Upper lobe of right lung (tissue), 1 donor: ENCODE measurements at regions not wholly inside any gene's neighbourhood (a gene's known extent, or its start where the extent isn't known, plus 50 kb on each side); places are given as distances from the start of the nearest gene placed in this dataset.

Source experiments
- ATAC-seq: fragments of 200-7000 bp; cut with Tn5 transposase; one replicate; pipeline ENCODE4 v1.9.1; 2020; ENCODE audit warnings: mild to moderate bottlenecking, moderate library complexity
- DNase-seq: peaks from one replicate; pipeline ENCODE4 v3.0.0-alpha.2; 2020
- H3K27ac ChIP-seq: fragments of 200-600 bp; one replicate; pipeline ENCODE4 v1.8.0; 2022
- H3K27me3 ChIP-seq: fragments of 200-600 bp; one replicate; pipeline ENCODE4 v1.8.0; 2022; ENCODE audit warnings: mild to moderate bottlenecking
- H3K36me3 ChIP-seq: fragments of 200-600 bp; one replicate; pipeline ENCODE4 v1.8.0; 2022
- H3K4me1 ChIP-seq: fragments of 200-600 bp; one replicate; pipeline ENCODE4 v1.8.0; 2022
- H3K4me3 ChIP-seq: fragments of 200-600 bp; one replicate; pipeline ENCODE4 v1.8.0; 2022; ENCODE audit warnings: mild to moderate bottlenecking
- H3K9me3 ChIP-seq: fragments of 200-600 bp; one replicate; pipeline ENCODE4 v1.8.0; 2022
- CTCF ChIP-seq: fragments of 200-600 bp; IDR thresholded peaks from one replicate; pipeline ENCODE4 v1.8.0; 2022; ENCODE audit warnings: antibody characterized with exemption
- intact Hi-C: fragments of 100-400 bp; cut with DNase I; formaldehyde crosslinking; loops from one replicate; pipeline ENCODE4 v1.11.0; 2022
- donor health status: DM: no; HTN: yes; CAD: no; lungs with severe emphysema.

- Histone ChIP-seq H3K27ac (no peak overlapping the region), H3K9me3 (no peaks in the 10 kb centered on the region), H3K4me3 (no peak overlapping the region), H3K36me3 (no peaks in the 10 kb centered on the region), H3K27me3 (peaks cover 4% of the 10 kb centered on the region), H3K4me1 (no peaks in the 10 kb centered on the region)
- no peak for DNase-seq
- intact Hi-C loops: no loop called here
- ATAC-seq: no peak
- TF ChIP-seq CTCF: no peak
Observed at GRCh38 chr14:59075506-59075905, 113.0 kb upstream of the DAAM1 start.

- DNase-seq: no peak
- no peak for ATAC-seq
- no peak for TF ChIP-seq CTCF
- no peak overlapping the region for H3K4me3 ChIP-seq
- no peaks in the 10 kb centered on the region for H3K9me3 ChIP-seq
- no peak overlapping the region for H3K27ac ChIP-seq
- H3K4me1 ChIP-seq: no peaks in the 10 kb centered on the region
- H3K36me3 ChIP-seq: no peaks in the 10 kb centered on the region
- intact Hi-C loops: no loop called here
- H3K27me3 ChIP-seq: no peaks in the 10 kb centered on the region
Observed at GRCh38 chr14:59081720-59082119, 106.7 kb upstream of the DAAM1 start.

- Histone ChIP-seq H3K4me3 (no peak overlapping the region), H3K27ac (no peak overlapping the region), H3K9me3 (no peaks in the 10 kb centered on the region), H3K27me3 (no peaks in the 10 kb centered on the region), H3K36me3 (no peaks in the 10 kb centered on the region), H3K4me1 (no peaks in the 10 kb centered on the region)
- DNase-seq (no peak), ATAC-seq (no peak)
- no peak for TF ChIP-seq CTCF
- intact Hi-C loops: no loop called here
Observed at GRCh38 chr14:59085207-59085739, 103.2 kb upstream of the DAAM1 start.

- Histone ChIP-seq H3K9me3 (no peaks in the 10 kb centered on the region), H3K27ac (no peak overlapping the region), H3K36me3 (no peaks in the 10 kb centered on the region), H3K4me3 (no peak overlapping the region), H3K27me3 (no peaks in the 10 kb centered on the region), H3K4me1 (no peaks in the 10 kb centered on the region)
- DNase-seq (no peak), ATAC-seq (no peak)
- no peak for TF ChIP-seq CTCF
- intact Hi-C loops: no loop called here
Observed at GRCh38 chr14:59086241-59086882, 102.1 kb upstream of the DAAM1 start.

- DNase-seq (no peak), ATAC-seq (no peak)
- TF ChIP-seq CTCF: no peak
- no peaks in the 10 kb centered on the region for H3K36me3 ChIP-seq
- no peak overlapping the region for H3K4me3 ChIP-seq
- H3K9me3 ChIP-seq: no peaks in the 10 kb centered on the region
- intact Hi-C loops: no loop called here
- H3K27me3 ChIP-seq: peaks cover under 1% of the 10 kb centered on the region
- no peaks in the 10 kb centered on the region for H3K4me1 ChIP-seq
- H3K27ac ChIP-seq: no peak overlapping the region
Observed at GRCh38 chr14:59087240-59087639, 101.2 kb upstream of the DAAM1 start.

- H3K27ac ChIP-seq: no peak overlapping the region
- H3K4me1 ChIP-seq: no peaks in the 10 kb centered on the region
- H3K36me3 ChIP-seq: no peaks in the 10 kb centered on the region
- H3K4me3 ChIP-seq: no peak overlapping the region
- intact Hi-C loops: no loop called here
- no peak for TF ChIP-seq CTCF
- ATAC-seq: no peak
- no peak for DNase-seq
- peaks cover 3% of the 10 kb centered on the region for H3K27me3 ChIP-seq
- H3K9me3 ChIP-seq: no peaks in the 10 kb centered on the region
Observed at GRCh38 chr14:59087711-59088110, 100.8 kb upstream of the DAAM1 start.
